Mesothelial cell of epicardium (in vitro differentiated cells): ENCODE measurements at regions not wholly inside any gene's neighbourhood (a gene's known extent, or its start where the extent isn't known, plus 50 kb on each side); places are given as distances from the start of the nearest gene placed in this dataset.

ENCODE experiments used
- DNase-seq, 2 experiments: peaks; one replicate each; pipeline ENCODE4 v3.0.0; 2021; ENCODE audit warnings: low spot score in 2 of 2; ENCODE audit not compliant: unreplicated experiment in 2 of 2
- H3K27ac Mint-ChIP-seq: 2 replicates; pipeline ENCODE4 v1.8.0; 2021; ENCODE audit warnings: mixed read lengths
- H3K27me3 Mint-ChIP-seq: 2 replicates; pipeline ENCODE4 v1.8.0; 2021; ENCODE audit warnings: low read depth, mixed read lengths
- H3K36me3 Mint-ChIP-seq: 2 replicates; pipeline ENCODE4 v1.8.0; 2021; ENCODE audit warnings: mixed read lengths
- H3K4me1 Mint-ChIP-seq: 2 replicates; pipeline ENCODE4 v1.8.0; 2021; ENCODE audit warnings: mixed read lengths
- H3K4me3 Mint-ChIP-seq: 2 replicates; pipeline ENCODE4 v1.8.0; 2021; ENCODE audit warnings: mild to moderate bottlenecking, moderate library complexity, mixed read lengths
- H3K9me3 Mint-ChIP-seq: 2 replicates; pipeline ENCODE4 v1.8.0; 2021; ENCODE audit warnings: mixed read lengths
- TF ChIP-seq, protein P1 (sequence below): fragments of 200-600 bp; sonication (generic); IDR thresholded peaks from one replicate; pipeline ENCODE4 v1.5.0; 2021; ENCODE audit warnings: antibody characterized with exemption; ENCODE audit not compliant: unreplicated experiment

DNA sequence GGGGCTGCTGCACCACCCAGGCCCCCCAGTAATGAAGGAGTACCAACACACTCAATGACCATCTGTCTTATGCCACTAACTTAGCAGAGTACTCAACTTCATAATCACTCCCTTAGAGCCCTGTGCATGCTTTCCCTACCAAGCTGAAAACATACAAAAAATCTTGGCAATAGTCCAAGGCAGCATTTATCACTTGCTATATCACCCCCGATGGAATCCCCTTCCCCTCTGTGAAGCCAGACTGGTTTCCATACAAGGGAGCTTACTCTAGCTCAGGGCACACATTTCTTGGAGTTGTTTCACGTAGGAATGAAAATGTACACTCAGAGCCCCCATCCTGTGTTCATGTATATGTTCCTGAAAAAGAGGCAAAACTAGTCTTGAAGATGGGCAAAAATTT is 301.3 kb upstream of the TENM4 start:
- Mint-ChIP-seq H3K36me3 (no peaks in the 10 kb centered on the region), H3K9me3 (peaks cover 6% of the 10 kb centered on the region), H3K27ac (peak overlapping the region; percentile 72), H3K4me3 (no peak overlapping the region), H3K4me1 (peaks cover 11% of the 10 kb centered on the region), H3K27me3 (peaks cover 18% of the 10 kb centered on the region)
- DNase-seq: no peak
- TF ChIP-seq, protein P1, sequence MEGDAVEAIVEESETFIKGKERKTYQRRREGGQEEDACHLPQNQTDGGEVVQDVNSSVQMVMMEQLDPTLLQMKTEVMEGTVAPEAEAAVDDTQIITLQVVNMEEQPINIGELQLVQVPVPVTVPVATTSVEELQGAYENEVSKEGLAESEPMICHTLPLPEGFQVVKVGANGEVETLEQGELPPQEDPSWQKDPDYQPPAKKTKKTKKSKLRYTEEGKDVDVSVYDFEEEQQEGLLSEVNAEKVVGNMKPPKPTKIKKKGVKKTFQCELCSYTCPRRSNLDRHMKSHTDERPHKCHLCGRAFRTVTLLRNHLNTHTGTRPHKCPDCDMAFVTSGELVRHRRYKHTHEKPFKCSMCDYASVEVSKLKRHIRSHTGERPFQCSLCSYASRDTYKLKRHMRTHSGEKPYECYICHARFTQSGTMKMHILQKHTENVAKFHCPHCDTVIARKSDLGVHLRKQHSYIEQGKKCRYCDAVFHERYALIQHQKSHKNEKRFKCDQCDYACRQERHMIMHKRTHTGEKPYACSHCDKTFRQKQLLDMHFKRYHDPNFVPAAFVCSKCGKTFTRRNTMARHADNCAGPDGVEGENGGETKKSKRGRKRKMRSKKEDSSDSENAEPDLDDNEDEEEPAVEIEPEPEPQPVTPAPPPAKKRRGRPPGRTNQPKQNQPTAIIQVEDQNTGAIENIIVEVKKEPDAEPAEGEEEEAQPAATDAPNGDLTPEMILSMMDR: no peak

DNA sequence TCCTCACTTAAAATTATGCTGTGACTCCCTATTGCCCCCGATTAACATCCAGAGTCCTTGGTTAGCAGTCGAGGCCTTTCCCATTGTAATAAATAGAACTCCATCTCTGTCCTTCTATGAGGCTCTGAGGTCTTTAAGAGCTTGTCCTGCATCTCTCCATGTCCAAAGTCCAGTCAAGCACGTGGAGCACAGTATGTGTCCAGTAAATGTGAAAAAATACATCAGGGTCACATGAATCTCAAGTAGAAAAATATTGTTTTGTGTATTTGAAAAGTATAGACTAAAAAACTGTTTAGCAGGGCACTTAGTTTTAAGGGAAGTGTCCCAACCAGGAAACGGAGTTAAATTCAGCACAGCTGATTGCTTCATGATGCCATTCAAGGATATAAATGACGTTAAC is 298.8 kb upstream of the TENM4 start:
- DNase-seq: no peak
- Mint-ChIP-seq H3K36me3 (no peaks in the 10 kb centered on the region), H3K4me1 (peaks cover 11% of the 10 kb centered on the region), H3K9me3 (no peaks in the 10 kb centered on the region), H3K27ac (no peak overlapping the region), H3K4me3 (no peak overlapping the region), H3K27me3 (peaks cover 24% of the 10 kb centered on the region)
- TF ChIP-seq, protein P1: no peak

DNA sequence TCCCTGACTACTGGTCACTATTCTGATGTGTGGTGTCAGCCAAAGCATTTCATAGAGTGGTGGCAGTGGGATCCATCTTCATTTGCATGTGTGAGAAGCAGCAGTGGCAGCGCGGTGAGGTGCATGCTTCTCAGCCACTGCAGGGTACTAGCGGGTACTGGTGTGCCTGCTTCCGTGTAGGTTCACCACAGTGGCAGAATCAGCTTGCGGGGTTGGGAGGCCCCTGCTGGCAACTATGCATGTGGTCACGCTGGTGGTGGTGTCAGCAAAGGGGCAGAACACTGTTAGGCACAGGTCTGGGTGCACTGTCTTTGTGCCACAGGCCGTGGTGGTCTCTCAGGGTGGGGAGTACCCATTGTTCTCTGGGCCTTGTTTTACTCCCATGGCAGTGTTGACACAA is 286.4 kb upstream of the TENM4 start:
- no peak for DNase-seq
- TF ChIP-seq, protein P1: no peak
- no peak overlapping the region for H3K27ac Mint-ChIP-seq
- H3K27me3 Mint-ChIP-seq: peaks cover 26% of the 10 kb centered on the region
- no peaks in the 10 kb centered on the region for H3K4me1 Mint-ChIP-seq
- no peaks in the 10 kb centered on the region for H3K36me3 Mint-ChIP-seq
- H3K9me3 Mint-ChIP-seq: peaks cover 28% of the 10 kb centered on the region
- H3K4me3 Mint-ChIP-seq: no peak overlapping the region

DNA sequence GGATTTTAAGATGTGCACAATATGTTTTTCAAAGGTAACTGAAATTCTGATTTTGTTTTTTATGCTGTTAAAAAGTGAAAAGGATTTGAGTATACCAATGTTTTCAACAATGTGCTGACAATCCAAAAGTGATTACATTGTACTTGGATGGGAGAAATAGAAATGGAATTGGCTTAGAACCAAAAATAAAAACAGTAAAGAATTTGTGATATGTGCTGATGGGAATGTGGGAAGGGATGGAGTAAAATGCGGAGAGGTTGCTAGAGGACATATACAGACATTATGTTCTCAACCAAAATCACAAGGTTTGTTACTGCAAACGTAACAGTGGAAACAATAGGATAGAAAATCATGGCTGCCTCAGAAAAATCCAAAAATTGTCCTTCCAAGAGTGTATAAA is 279.3 kb upstream of the TENM4 start:
- Mint-ChIP-seq H3K27ac (no peak overlapping the region), H3K4me1 (peaks cover 5% of the 10 kb centered on the region), H3K27me3 (peaks cover 23% of the 10 kb centered on the region), H3K4me3 (no peak overlapping the region), H3K9me3 (peaks cover 13% of the 10 kb centered on the region), H3K36me3 (no peaks in the 10 kb centered on the region)
- no peak for DNase-seq
- TF ChIP-seq, protein P1: no peak

DNA sequence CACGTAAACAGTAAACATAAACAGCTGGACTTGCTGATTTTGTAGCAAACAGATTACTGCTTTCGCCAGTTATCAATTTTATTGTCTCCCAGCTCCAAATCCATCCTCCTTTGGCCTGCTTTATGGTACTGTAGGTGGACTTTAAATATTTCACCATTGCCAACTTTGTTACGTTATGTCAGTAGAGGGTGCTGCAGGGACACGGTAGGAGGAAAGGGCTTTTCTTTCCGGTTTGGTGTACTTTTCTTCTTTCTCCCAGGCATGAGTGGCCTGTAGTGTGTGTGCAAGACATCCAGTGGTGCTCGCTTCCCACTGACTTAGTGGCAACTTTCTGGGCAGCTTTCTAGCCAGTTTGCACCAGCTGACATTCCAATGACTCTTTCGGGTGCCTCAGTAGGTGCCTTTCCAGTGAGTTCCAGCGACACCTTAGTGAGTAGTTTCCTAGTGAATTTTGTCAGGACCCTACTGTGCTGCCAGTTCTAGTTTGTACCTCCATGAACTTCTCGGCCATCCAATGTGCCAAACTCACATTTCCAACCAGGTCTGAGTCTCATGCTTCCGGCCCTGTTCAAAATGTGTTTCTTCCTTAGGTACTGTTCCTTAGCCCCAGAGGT is 267.6 kb upstream of the TENM4 start:
- H3K27me3 Mint-ChIP-seq: no peaks in the 10 kb centered on the region
- TF ChIP-seq, protein P1: no peak
- H3K4me3 Mint-ChIP-seq: no peak overlapping the region
- peaks cover 4% of the 10 kb centered on the region for H3K36me3 Mint-ChIP-seq
- H3K4me1 Mint-ChIP-seq: no peaks in the 10 kb centered on the region
- no peak overlapping the region for H3K27ac Mint-ChIP-seq
- peaks cover 51% of the 10 kb centered on the region for H3K9me3 Mint-ChIP-seq
- DNase-seq: no peak

DNA sequence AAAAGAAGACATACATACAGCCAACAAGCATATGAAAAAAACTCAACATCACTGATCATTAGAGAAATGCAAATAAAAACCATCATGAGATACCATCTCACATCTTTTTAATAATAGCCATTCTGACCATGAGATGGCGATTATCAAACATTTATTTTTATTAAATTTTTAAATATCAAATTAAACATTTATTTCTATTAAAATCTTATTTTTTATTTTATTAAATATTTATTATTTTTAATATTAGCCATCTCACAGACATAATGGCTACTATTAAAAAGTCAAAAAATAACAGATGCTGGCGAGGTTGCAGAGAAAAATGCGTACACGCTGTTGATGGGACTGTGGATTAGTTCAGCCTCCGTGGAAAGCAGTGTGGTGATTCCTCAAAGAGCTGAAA is 264.8 kb upstream of the TENM4 start:
- Mint-ChIP-seq H3K27me3 (no peaks in the 10 kb centered on the region), H3K36me3 (peaks cover 12% of the 10 kb centered on the region), H3K9me3 (peaks cover 58% of the 10 kb centered on the region), H3K4me1 (no peaks in the 10 kb centered on the region), H3K4me3 (no peak overlapping the region), H3K27ac (no peak overlapping the region)
- no peak for DNase-seq
- TF ChIP-seq, protein P1: no peak
